ENCODE measurements at regions not wholly inside any gene's neighbourhood (a gene's known extent, or its start where the extent isn't known, plus 50 kb on each side); places are given as distances from the start of the nearest gene placed in this dataset.

DNA sequence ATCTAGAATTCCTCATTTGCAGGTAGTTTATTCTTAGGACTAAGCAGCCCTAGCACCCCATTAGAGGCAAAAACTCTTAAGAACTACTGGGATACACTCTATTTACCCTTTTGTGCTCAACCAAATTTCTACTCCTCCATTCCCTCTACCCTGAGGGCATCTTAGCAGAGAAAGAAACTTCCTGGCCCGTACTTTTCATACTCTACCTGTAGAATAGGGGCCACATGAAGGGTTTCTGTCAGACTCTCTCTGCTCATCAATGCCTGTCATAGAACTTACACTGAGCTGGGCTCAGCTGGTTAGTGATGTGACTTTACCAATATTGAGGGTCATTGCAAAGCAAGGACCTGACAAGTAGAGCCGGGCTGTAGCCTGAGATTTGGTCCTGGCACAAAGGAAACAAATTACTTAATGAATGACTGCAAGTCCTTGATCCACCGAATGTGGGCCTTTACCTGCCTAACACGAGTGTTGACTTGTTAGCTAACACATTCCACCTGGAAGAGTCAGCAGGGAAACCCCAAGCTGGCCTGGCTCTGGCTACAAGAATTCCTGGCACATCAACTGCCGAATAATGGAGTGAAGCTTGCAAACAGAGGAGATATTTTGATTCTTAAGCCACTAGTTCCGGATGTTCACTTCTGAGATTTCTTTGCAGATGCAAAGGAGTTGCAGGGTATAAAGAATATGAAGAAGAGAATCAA, 280.5 kb upstream of the JAG1 start:
- Histone ChIP-seq H3K4me3 (ENCODE audit: low read depth, low read length) (no peak overlapping the region), H3K27me3 (no peaks in the 10 kb centered on the region), H3K36me3 (no peaks in the 10 kb centered on the region), H3K4me1 (no peaks in the 10 kb centered on the region), H3K9me3 (no peaks in the 10 kb centered on the region)
- TF ChIP-seq, protein P1, sequence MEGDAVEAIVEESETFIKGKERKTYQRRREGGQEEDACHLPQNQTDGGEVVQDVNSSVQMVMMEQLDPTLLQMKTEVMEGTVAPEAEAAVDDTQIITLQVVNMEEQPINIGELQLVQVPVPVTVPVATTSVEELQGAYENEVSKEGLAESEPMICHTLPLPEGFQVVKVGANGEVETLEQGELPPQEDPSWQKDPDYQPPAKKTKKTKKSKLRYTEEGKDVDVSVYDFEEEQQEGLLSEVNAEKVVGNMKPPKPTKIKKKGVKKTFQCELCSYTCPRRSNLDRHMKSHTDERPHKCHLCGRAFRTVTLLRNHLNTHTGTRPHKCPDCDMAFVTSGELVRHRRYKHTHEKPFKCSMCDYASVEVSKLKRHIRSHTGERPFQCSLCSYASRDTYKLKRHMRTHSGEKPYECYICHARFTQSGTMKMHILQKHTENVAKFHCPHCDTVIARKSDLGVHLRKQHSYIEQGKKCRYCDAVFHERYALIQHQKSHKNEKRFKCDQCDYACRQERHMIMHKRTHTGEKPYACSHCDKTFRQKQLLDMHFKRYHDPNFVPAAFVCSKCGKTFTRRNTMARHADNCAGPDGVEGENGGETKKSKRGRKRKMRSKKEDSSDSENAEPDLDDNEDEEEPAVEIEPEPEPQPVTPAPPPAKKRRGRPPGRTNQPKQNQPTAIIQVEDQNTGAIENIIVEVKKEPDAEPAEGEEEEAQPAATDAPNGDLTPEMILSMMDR (IDR thresholded peaks at IDR 0.05; ENCODE audit: low read depth, low read length) = no peak
- DNase-seq = no peak

DNA sequence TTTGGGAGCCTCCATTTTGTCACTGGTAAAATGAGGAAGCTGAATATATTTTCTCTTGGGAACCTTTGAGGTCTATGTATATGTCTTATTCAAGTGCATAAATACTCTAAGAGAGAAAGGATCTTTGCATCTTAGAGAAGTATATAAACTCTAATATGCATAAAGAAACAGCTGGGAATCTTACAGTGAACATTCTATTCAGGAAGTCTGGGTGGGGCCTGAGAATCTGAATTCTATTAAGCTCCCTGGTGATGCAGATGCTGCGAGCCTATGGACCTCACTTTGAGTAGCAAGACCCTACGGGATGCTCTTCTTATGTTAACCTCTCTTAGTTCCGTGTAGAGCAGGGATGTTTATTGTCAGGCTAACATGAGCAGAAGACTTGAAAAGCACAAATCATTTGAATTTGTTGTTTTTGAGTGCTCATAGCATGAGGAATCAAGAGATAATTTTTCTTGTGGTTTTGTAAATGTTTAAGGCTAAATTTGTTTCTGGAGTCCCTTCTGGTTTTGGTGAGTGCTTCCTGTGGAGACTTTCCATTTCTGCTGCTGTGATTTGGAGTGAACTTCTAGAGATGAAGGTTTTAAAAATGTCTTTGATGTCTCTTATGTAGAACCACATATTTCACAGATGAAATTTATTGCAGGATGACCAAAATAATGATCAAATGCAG, 281.2 kb upstream of the JAG1 start:
- Histone ChIP-seq H3K4me3 (ENCODE audit: low read depth, low read length) (no peak overlapping the region), H3K27me3 (no peaks in the 10 kb centered on the region), H3K36me3 (no peaks in the 10 kb centered on the region), H3K4me1 (no peaks in the 10 kb centered on the region), H3K9me3 (no peaks in the 10 kb centered on the region)
- DNase-seq = no peak
- TF ChIP-seq, protein P1 (IDR thresholded peaks at IDR 0.05; ENCODE audit: low read depth, low read length) = no peak

DNA sequence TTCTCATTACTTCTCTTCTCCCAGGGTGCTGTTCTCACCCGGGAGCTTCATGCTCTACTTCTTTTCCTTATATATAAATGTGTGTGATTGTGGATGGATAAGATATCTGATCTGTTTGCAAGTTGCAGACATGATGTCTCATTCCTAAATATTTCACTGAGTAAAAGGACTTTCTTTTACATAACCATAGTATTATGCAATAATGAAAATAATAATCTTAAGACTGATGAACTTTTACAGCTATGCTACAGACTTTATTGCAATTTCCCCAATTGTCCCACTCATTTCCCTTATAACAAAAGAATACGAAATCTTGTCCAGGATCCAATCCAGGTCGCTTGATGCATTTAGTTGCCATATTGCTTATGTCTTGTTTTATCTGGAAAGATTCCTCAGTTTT, 284.5 kb upstream of the JAG1 start:
- Histone ChIP-seq H3K4me1 (no peaks in the 10 kb centered on the region), H3K4me3 (ENCODE audit: low read depth, low read length) (no peak overlapping the region), H3K36me3 (no peaks in the 10 kb centered on the region), H3K9me3 (no peaks in the 10 kb centered on the region), H3K27me3 (no peaks in the 10 kb centered on the region)
- DNase-seq = no peak
- TF ChIP-seq, protein P1 (IDR thresholded peaks at IDR 0.05; ENCODE audit: low read depth, low read length) = no peak

DNA sequence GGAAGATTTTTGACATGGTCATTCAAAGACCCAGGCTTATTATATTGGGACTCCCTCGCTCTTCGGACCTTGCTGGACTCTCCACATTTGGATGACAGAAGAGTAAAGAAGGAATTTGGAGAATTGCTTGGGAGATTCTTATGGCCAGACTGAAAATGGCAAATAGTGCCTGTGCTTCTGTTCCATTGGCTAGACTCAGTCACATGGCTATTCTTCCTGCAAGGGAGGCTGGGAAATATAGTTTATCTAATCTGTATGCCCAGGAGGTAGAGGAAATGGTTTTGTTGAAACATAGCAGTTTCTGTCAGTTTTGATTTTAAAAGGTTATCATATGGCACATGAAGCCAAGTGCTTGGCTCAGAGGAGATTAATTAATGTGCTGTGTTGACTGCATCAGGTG, 286.6 kb upstream of the JAG1 start:
- TF ChIP-seq, protein P1 (IDR thresholded peaks at IDR 0.05; ENCODE audit: low read depth, low read length) = no peak
- Histone ChIP-seq H3K36me3 (no peaks in the 10 kb centered on the region), H3K4me1 (no peaks in the 10 kb centered on the region), H3K9me3 (no peaks in the 10 kb centered on the region), H3K27me3 (no peaks in the 10 kb centered on the region), H3K4me3 (ENCODE audit: low read depth, low read length) (no peak overlapping the region)
- no peak for DNase-seq

DNA sequence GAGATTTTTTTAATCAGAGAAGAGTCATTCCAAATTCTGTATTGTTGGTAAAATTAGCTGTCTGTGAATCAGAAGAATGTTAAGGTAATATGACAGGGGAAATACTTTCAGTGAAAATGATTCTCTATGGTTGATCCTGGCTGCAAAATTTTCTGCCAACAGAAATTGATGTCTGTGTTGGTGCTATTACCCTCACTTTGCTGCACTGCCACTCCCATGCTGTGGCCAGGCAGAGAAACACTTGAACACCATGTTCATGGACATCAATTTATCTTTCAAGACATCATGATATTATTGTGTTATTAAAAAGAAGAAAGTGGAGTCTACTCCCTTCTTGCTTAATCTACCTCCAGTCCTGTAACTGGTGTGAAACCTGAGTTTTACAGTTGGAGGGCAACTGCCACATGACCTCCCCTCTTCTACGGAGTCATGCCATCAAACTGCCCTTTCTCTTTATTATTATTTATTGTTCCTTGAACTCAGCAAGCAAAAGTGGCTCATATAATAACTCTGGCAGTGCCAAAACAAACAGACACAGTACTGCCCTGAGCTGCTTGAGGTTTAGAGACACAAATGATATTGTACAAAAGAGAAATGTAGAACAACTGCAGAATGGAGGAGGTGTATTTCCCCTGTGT, 288.0 kb upstream of the JAG1 start:
- Histone ChIP-seq H3K27me3 (no peaks in the 10 kb centered on the region), H3K36me3 (no peaks in the 10 kb centered on the region), H3K9me3 (no peaks in the 10 kb centered on the region), H3K4me3 (ENCODE audit: low read depth, low read length) (no peak overlapping the region), H3K4me1 (no peaks in the 10 kb centered on the region)
- TF ChIP-seq, protein P1 (IDR thresholded peaks at IDR 0.05; ENCODE audit: low read depth, low read length) = no peak
- no peak for DNase-seq

DNA sequence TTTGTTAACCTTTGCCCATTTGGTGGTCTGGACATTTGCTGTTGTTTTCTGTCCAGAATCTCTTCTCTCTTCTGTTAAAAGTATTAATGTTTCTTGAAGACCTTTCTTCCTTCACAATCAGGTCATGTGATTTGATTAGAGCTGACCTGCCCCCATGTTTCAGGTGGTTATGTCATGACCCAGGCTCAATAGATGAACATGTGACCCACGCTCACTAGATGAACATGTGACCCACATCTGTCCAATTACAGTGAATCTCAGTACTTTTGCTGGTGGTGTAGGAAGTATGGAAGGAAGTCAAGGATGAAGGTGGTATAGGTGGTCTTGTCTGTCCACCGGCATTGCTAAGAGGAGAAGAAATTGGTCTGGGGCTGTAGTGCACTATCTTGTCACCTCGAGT, 289.1 kb upstream of the JAG1 start:
- Histone ChIP-seq H3K9me3 (no peaks in the 10 kb centered on the region), H3K4me1 (no peaks in the 10 kb centered on the region), H3K27me3 (no peaks in the 10 kb centered on the region), H3K4me3 (ENCODE audit: low read depth, low read length) (no peak overlapping the region), H3K36me3 (no peaks in the 10 kb centered on the region)
- no peak for DNase-seq
- TF ChIP-seq, protein P1 (IDR thresholded peaks at IDR 0.05; ENCODE audit: low read depth, low read length) = no peak
